ENCODE measurements at regions not wholly inside any gene's neighbourhood (a gene's known extent, or its start where the extent isn't known, plus 50 kb on each side); places are given as distances from the start of the nearest gene placed in this dataset.
"Not testable (repeated sequence)": the region's sequence is repeated elsewhere in the genome, so short reads cannot be mapped to it uniquely, and the experiment has no call there.

- DNase-seq (ENCODE audit: low read depth) = no peak
Measured at GRCh38 chr5:86977190-86977589, 290.5 kb upstream of the RASA1 start.

GRCh38 chr5:86977808-86978207, 289.9 kb upstream of the RASA1 start:
- DNase-seq (ENCODE audit: low read depth) = no peak

DNA sequence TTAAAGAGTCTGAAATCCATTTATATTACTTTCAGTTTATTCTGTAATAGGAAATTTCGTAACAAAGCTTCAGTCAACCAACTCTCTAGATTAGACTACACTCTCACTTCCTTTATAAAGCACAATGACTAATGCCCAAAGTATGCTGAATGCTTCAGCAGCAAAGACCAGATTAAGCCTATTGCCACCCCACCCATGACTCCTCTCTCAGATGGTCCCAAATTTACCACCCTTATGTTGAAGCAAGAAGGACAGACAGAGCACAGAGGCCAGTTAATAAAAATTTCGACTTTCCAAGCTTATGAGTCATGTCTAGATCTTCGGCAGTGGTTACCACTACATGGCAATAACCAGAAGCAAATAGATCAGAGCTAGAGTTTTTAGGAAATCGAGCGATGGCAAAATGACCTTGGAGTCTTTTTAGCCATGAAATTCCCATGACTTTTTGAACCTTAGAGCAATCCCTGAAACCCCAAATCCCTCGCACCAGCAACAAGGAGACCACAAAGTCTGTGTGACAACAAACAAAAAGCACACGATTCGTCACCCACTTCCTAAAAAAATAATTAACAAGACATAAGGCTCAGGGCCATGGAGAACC, 287.8 kb upstream of the RASA1 start:
- no peak for DNase-seq (ENCODE audit: low read depth)

DNA sequence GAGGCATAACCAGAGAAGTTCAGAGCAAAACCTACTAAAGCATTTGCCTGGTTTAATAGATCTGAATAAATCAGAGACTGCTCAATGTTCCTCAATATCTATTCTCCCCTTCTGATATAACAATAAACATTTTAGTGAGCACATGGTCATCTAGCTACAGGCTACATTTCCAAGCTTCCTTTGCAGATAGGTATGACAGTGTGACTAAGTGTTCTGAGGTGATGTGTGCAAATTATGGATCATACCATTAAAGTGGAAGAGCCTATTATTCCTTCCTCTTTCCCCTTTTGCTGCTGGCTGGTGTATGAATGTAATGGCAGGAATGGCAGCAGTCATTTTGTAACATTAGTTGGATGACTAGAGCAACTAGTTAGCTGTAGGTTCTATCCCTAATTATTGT, 285.8 kb upstream of the RASA1 start:
- DNase-seq (ENCODE audit: low read depth) = no peak

GRCh38 chr5:86983208-86983607, 284.5 kb upstream of the RASA1 start:
- no peak for DNase-seq (ENCODE audit: low read depth)

GRCh38 chr5:86986837-86987236, 280.8 kb upstream of the RASA1 start:
- DNase-seq (ENCODE audit: low read depth) = no peak

DNA sequence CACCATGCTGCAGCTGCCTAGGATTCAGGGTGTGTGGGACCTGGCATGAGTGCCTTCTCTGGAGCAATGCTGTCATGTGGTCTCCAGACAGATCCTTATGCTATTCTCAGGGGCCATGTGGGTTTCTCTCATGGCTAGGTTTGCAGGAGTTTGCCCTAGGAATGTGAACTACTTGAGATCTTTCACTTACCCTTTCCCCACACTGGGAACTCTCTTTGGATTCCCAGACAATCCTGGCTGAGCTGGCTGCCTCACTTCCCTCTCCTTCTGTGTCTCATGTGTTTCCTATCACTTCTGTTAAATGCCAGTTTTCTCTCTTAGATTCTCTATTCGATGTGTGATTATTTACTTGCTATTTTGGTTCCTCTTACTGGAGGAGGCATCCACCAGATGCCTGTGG, 270.2 kb upstream of the RASA1 start:
- DNase-seq (ENCODE audit: low read depth) = no peak

DNA sequence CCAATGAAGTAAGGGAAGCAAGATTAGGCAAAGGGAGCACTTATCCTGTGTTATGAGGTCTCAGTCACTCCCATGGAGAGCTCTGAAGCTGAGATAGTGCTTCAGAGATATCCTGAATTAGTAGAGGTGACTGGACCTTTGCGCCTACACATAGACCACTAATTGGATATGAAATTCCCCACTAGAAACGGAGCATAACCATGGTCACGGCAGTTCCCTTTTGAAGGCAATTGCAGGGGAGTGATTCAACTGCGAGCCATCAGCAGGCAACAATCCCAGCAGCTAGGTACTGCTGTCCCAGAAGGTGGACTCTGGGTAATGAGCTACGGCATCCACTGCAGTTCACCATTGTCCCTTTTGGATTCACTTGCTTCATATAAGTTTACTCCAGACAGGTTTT, 267.7 kb upstream of the RASA1 start:
- no peak for DNase-seq (ENCODE audit: low read depth)

GRCh38 chr5:87002485-87002884, 265.2 kb upstream of the RASA1 start:
- no peak for DNase-seq (ENCODE audit: low read depth)

- no peak for DNase-seq (ENCODE audit: low read depth)
Measured at GRCh38 chr5:87004101-87004500, 263.6 kb upstream of the RASA1 start.

GRCh38 chr5:87007737-87008136, 259.9 kb upstream of the RASA1 start:
- DNase-seq (ENCODE audit: low read depth) = no peak

- no peak for DNase-seq (ENCODE audit: low read depth)
Measured at GRCh38 chr5:87008751-87009560, 258.7 kb upstream of the RASA1 start.

GRCh38 chr5:87010736-87011135, 256.9 kb upstream of the RASA1 start:
- no peak for DNase-seq (ENCODE audit: low read depth)

DNA sequence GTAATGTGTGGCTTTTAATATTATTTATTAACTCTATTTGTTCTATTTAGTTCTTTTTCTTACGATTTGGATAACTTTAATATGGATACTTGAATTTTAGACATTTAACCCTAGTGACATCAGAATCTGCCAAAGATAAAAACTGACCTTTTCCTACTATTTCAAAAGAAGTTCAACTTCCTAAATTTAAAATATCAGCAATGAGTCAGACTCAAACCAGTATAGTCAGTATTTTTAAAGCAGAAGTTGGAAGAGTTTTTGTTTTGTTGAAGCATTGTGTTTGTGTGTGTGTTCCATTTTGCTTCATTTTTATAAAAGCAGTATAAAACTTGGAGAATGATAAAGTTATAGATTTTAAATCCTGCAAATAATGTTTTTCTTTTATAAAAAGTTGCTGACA, 251.8 kb upstream of the RASA1 start:
- DNase-seq (ENCODE audit: low read depth) = no peak

DNA sequence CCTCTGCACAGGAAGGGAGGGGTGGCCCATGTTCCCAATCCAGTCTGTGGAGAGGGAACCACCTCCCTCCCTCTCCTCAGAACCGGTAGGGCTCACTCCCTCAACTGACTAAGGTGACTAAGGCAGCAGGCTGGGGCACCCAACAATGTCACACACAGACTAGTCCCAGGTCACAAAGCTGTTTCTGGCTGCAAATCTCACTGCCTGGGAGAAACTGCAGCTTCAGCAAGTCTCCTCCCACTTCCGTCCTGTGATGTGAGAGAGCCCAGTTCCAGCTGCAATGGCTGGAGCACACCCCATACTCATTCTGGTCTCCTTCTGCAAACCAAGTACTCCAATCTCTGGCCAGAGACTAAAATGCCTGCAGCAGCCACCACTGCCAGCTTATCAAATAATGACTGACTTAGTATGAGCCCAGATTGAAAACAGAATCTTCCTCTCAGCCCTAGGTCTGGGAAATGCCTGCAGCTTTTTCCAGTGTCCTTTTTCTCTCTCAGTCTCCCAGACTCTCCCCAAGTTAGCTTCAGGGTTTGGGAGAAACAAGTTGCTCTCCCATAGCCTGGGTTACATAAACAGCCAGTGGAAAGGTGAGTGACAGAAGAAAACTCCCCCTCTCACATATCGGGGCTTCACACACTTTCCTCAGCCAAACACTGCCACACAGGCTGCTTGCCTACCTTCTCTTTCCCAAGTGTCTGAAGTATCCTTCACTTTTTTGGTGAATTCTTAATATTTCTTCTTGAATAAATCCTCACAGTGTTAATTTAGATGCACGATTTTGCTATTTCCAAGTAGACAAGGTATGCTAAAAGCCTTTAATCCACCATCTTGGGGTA, 247.4 kb upstream of the RASA1 start:
- DNase-seq (ENCODE audit: low read depth) = no peak

DNA sequence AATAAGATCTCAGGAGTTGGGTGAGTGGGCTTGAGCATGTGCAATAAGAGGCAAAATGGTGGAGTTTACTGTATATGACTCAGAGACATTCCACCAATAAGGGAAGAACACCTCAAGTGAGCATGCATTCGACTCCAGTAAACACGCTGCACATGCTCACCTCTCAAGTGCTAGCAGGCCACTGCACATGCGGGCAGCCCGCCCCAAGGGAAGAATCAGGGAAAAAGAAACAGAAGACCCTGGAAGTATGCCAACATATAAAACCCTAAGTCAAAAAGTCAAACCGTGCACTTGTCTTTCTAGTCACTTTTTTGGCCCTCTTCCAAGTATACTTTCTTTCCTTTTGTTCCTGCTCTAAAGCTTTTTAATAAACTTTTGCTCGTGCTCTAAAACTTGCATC, 245.3 kb upstream of the RASA1 start:
- DNase-seq (ENCODE audit: low read depth) = no peak

DNA sequence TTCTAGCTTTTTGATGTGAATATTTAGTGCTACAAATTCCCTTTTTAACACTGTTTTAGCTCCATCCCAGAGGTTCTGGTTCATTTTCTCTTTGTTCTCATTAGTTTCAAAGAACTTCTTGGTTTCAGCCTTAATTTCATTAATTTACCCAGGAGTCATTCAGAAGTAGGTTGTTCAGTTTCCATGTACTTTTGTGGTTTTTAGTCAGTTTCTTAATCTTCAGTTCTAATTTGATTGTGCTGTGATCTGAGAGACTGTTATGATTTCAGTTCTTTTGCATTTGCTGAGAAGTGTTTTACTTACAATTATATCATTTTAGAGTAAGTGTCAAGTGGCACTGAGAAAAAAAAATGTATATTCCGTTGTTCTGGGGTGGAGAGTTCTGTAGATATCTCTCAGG, 240.1 kb upstream of the RASA1 start:
- no peak for DNase-seq (ENCODE audit: low read depth)

DNA sequence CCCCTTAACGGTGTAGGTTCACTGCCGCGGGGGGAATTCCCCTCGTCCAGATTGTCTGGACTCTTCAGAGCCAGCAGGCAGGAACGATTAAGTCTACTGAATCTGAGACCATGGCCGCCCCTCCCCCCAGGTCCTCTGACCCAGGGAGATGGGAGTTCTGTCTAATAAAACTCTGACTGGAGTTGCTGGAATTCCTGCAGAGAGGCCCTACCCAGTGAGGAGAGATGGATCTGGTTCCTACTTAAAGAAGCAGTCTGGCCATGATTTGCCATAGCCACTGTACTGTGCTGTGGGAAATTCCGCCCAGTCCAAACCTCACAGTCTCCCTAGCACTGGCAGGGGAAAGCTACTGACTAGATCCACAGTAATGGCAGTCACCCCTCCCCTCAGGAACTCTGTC, 237.7 kb upstream of the RASA1 start:
- no peak for DNase-seq (ENCODE audit: low read depth)

DNA sequence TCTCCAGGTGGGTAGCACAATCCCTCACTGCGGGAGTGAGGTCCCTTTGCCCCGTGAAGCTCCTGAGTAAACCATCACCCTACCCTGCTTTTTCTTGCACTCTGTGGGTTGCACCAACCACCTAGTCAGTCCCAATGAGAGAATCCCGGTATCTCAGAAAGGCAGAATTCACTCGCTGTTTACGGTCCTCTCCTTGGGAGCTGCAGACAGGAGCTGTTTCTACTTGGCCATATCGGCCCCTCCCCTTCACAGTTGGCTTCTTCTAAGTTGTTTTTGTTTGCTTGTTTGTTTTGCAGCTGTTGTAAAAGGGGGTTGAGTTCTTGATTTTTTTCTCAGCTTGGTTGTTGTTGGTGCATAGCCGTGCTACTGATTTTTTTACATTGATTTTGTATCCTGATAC, 237.0 kb upstream of the RASA1 start:
- DNase-seq (ENCODE audit: low read depth) = no peak

GRCh38 chr5:87034557-87034956, 233.1 kb upstream of the RASA1 start:
- no peak for DNase-seq (ENCODE audit: low read depth)

- DNase-seq (ENCODE audit: low read depth) = no peak
Measured at GRCh38 chr5:87042554-87042953, 225.1 kb upstream of the RASA1 start.

GRCh38 chr5:87048156-87048555, 219.5 kb upstream of the RASA1 start:
- no peak for DNase-seq (ENCODE audit: low read depth)

DNA sequence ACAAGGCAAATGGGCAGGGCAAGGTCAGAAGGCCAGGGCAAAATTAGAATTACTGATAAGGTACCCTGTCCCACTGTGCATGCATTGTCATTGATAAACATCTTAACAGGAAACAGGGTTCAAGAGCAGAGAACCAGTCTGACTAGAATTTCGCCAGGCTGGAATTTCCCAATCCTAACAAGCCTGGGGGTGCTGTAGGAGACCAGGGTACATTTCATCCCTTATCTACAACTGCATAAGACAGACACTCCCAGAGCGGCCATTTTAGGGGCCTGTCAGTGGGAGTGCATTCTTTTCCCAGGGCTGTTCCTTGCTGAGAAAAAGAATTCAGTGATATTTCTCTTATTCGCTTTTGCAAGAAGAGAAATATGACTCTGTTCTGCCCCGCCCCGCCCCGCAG, 218.7 kb upstream of the RASA1 start:
- not testable (repeated sequence) for DNase-seq (ENCODE audit: low read depth)
